ENCODE measurements at regions not wholly inside any gene's neighbourhood (a gene's known extent, or its start where the extent isn't known, plus 50 kb on each side); places are given as distances from the start of the nearest gene placed in this dataset.
A peak's percentile ranks its signal among the peaks of the same experiment; 100 is the strongest.
"Not testable (repeated sequence)": the region's sequence is repeated elsewhere in the genome, so short reads cannot be mapped to it uniquely, and the experiment has no call there.

DNA sequence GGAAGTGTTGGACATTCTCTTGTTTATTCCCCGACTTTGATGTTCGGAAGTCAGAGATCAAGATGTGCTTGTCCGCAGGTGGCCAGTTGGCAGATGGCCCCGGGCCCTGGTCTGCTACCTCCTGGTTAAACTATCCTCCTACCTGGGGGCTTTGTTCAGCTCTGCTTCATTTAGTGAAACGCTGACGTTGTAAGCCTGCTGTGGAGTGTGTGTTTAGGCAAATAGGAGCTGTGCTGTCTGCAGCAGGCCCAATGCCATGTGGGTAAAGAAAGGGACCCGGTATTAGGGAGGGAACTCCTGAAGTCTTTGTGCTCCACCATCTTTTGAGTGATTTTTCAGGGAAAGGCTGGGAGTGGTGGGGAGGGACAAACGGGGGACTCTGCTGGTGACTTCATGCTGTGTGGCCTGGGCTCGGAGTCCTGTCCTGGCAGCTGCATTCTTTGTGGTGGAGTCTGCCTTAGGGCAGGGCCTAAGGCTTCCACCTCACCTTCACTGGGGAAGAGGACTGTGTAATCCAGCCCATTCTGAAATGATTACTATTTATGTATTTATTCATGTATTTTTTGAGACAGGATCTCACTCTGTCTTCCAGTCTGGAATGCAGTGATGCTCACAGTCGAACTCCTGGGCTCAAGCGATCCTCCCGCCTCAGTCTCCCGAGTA, 171.1 kb upstream of the KLF6 start:
- intact Hi-C loops (cut with DNase I, micrococcal nuclease), result no loop called here
- DNase-seq (no peak), ATAC-seq (no peak)

DNA sequence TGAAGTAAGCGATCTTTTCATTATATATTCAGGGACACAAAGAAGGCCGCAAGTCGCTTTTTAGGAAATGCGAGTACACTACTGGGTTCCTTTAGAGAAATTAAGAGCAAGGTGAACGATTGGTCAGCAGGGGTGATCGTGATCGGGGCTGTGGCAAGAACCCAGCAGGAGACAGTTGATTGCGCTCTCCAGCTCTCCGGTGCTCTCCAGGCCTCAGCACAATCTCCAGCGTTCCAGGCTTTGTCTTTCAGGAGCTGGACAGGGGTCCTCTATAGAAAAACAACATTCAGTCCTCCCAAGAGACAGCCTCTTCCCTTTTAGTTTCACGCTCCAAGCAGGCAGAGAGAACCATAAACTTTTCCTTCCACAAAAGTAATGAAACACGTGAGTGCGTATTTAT, 170.5 kb upstream of the KLF6 start:
- intact Hi-C loops (cut with DNase I, micrococcal nuclease), result no loop called here
- ATAC-seq (no peak), DNase-seq (no peak)

DNA sequence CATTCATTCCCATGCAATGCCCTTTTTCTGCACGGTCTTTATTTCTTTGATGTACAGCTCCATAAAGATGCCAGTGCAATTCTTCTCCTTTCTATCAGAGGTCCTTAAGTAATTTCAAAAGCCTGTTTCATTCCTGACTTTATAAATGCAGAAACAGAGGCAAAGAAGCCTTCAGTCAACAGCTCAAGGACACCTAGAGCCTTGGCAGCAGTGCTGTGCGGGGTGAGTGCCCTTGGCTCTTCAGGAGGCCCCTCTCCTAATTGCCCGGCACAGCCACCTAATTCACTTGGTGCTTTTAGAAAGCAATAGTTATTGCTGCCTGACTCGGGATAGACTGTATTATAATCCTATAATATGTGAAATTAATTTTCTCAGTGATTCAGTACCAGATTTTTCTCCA, 169.6 kb upstream of the KLF6 start:
- ATAC-seq (no peak), DNase-seq (no peak)
- intact Hi-C loops (cut with DNase I, micrococcal nuclease), result no loop called here

DNA sequence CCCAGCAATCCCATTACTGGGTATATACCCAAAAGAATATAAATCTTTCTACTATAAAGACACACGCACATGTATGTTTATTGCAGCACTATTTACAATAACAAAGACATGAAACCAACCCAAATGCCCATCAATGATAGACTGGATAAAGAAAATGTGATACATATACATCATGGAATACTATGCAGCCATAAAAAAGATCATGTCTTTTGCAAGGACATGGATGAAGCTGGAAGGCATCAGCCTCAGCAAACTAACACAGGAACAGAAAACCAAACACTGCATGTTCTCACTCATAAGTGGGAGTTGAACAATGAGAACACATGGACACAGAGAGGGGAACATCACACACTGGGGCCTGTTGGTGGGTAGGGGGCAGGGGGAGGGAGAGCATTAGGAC, 169.0 kb upstream of the KLF6 start:
- intact Hi-C loops (cut with DNase I, micrococcal nuclease); DNase-seq; ATAC-seq: not testable (repeated sequence)

DNA sequence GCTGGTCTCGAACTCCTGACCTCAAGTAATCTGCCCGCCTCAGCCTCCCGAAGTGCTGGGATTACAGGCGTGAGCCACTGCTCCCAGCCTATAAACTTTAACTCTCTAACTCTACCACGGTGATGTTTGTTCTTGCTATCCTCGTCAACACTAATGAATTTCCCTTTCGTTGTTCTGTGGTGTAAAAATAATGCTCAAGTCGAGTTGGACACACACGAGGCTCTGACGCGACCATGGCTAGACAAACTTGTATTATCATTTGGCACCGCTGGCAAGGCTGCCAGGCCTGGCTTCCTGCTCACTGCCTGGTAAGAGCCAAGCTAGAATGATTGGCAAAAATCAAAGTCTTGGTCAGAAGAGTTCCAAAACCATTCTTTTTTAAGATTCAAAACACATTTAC, 167.0 kb upstream of the KLF6 start:
- DNase-seq (no peak), ATAC-seq (peak; percentile 48)
- intact Hi-C loops (cut with DNase I, micrococcal nuclease), result no loop called here

DNA sequence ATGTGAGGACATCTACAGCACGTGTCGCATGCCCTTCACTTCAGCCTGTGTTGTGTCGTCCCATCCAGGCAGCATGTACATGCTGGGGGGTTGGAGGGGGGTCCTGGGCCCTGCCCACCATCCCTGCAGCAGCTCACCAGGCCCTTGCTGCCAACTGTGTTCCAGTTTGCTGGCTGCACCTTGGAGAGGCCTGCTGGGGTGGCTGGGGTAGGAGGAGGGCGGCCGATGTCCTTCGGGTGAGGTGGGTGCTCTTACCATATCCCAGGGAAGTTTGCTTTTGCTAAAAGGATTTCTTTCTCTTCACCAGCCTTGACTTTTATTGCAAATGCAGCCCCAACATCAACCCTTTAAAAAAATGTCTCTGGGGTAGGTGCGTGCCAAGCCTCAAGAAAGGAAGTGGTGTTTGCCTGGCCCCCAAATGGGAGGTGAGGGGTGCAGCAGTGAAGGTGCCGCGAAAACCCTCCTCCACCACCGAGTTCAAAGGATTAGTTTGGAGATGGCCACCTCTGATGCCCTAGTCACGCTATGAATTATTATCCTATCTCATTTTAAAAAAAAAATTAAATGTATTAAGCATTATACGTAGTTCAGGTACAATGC, 165.8 kb upstream of the KLF6 start:
- intact Hi-C loops (cut with DNase I, micrococcal nuclease), result no loop called here
- ATAC-seq (no peak), DNase-seq (no peak)

DNA sequence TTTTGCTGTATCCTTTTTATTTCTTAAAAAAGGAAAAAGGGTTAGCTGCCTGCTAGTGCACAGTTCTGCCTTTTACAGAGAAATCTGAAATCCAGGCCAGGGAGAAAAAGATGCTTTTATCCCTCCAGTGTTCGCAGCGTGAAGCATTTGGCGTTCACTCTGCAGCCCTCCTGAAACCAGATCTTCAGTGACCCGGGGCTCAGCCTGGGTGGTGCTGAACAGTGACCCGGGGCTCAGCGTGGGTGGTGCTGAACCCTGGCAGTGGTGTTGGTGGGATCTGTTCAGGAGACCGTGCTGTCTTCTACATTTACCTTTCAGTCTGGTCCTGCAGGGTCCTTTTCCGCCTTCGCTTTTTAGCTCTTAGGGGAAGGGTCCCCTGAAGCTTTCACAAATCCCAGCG, 164.7 kb upstream of the KLF6 start:
- intact Hi-C loops (cut with DNase I, micrococcal nuclease), result no loop called here
- ATAC-seq (no peak), DNase-seq (no peak)

DNA sequence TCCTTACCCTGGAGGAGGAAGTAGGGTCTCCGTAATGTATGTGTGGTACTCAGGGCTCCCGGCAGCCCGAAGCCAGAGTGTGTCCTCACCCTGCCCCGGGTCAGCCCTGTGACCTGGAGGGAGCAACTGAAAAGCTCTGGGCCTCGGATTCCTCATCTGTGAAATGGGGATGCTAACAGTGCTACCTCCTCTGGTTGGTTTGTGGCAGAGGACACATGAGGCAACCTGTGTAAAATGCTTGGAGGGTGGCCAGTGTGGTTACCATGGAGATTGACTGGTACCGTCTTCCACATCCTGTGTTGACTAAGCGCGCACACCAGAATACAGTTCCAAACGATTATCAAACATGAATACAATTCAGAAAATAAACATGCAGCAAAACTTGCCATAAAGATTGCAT, 163.8 kb upstream of the KLF6 start:
- peak; percentile 50 for ATAC-seq
- peak; percentile 45 to 50 for DNase-seq
- intact Hi-C loops (cut with DNase I, micrococcal nuclease), result no loop called here

DNA sequence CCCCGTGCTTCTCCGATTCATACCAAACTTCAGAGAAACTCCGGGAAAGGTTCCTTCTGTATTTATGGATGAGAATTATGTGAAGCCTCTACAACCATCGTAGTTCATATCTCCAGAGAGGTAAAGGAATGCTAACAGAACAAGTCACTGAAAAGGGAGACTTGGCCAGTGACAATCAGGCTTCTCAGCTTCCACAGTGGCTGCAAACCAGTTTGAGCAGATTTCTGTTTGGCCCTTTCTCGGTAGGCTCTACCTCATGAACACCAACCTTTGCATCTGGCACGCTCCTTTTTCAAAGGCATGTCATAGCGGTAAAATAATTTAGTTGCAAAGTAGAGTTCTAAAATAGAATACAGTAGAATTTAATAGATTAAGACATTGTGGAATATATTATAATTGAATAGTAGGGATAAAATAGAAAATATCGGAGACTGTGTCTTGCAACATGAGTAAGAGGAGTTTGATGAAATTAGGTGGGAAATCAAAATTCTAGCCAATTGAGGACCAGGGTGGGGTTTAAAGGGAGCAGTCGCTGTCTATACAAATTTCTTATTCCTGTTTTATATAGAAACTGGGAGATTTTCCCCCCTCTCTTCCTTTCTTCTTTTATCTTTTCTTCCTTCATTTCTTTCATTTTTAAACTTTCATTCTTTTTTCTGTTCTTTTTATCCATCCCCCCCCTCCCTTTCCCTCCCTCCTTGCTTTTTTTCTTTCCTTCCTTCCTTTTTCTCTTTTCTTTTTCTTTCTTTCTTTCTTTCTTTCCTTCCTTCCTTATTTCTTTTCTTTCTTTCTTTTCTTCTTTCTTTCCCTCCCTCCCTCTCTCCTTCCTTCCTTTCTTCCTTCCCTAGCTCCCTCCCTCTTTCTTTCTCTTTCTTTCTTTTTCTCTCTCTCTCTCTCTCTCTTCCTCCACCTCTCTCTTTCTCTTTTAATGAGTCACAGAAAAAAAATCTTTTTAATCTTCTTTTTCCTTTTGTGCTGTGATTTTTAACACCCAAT, 161.5 kb upstream of the KLF6 start:
- intact Hi-C loops (cut with DNase I, micrococcal nuclease), result no loop called here
- DNase-seq (peak in 1 of 2 donors; percentile 9), ATAC-seq (peak; percentile 34)

DNA sequence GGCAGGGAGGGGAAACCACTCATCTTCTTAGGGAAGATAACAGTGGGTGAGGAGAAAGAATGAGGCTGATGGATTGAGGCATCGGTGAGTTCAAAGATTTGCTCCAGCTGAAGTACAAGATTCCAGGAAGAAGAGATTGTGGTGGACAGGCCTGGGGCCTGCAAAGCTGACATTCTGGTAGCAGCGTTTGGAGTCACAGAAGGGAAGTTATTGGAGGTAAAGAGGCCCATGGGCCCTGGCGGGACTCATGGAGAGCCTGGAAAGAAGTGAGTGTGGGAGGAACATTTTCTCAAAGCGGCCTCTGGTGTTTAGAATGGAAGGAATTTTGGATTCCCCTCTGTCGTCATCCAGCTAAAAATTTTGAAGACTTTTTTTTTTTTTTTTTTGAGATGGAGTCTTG, 160.0 kb upstream of the KLF6 start:
- DNase-seq (peak in 1 of 2 donors; percentile 17), ATAC-seq (no peak)
- intact Hi-C loops (cut with DNase I, micrococcal nuclease), result no loop called here

DNA sequence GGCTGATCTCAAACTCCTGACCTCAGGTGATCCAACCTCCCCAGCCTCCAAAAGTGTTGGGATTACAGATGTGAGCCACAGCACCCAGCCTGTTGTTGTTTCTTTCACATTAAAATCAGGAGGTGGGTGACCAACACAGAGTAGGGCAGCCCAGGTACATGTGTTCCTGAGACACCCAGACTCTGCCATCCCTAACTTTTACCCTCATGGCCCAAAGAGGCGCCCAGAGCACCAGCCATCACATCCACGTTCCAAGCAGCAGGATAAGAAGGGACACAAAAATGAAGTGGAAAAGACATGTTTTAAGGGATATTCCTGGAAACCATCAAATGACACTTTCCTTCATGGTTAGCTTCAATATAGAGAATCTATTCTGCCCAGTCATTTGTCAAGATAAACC, 159.6 kb upstream of the KLF6 start:
- intact Hi-C loops (cut with DNase I, micrococcal nuclease), result no loop called here
- DNase-seq (peak in 1 of 2 donors; percentile 15), ATAC-seq (no peak)

DNA sequence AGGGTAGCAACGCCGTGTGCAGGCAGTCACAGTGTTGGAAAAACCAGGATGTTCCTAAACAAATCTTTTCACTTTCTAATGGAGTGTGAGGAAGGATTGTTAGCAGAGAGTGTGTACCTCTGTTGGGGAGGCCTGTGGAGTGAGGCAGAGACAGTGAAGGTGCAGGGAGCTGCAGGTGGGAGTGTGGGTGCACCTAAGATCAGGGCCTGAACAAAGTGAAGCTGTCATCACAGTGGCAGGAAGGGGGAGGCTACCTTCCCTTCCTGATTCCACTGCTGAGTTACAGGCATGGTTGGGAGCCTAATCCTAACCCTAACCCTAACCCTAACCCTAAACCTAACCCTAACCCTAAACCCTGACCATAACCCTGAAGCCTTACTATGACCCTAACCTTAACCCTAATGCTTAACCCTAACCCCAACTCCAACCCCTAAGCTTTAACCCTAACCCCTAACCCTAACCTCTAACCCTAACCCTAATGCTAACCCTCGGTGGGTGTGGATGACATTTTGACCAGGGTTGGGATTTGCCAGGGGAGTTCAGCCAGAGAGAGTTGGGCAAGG, 158.8 kb upstream of the KLF6 start:
- no peak for ATAC-seq
- DNase-seq, result peak in 1 of 2 donors; percentile 5
- intact Hi-C loops (cut with DNase I, micrococcal nuclease), result no loop called here

DNA sequence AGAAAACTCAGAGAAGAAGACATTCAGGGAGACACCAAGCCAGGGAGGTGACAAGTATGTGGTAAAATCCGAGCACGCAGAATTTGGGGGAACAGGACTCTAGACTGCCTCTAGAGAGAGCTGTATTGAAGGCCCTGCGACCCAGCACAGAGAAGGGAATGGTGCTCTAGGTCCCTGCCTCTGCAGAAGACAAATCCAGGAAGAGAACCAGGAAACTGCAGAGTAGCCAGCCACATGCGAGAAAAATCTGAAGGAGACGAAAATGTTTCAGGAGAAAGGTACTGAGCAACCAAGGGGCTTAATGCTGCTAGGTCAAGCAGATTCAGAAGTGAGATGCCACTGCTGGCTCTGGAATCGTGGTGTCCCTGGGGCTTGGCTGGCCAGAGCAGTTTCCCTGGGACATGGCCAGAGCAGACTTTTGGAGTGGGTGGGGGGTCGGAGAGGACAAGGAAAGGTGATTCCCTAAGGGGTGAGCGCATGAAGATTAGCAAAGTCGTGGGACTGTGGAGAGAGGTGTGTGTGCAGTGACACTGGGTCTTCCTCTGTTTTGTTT, 158.0 kb upstream of the KLF6 start:
- intact Hi-C loops (cut with DNase I, micrococcal nuclease), result no loop called here
- no peak for ATAC-seq

DNA sequence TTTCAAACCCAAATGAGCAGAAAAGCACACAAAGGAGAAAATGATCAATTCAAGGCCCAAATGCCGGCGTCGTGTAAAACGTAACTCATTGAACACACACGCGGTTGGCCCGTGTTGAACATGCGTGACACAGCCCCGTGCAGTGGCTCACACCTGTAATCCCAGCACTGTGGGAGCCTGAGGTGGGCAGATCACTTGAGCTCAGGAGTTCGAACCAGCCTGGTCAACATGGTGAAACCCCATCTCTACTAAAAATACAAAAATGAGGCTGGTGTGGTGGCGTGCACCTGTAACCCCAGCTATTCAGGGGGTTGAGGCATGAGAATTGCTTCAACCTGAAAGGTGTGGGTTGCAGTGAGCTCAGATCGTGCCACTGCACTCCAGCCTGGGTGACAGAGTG, 156.7 kb upstream of the KLF6 start:
- DNase-seq, result peak in 1 of 2 donors; percentile 24
- no peak for ATAC-seq
- intact Hi-C loops (cut with DNase I, micrococcal nuclease), result no loop called here

More for the DNA sequence above, 158.0 kb upstream of the KLF6 start:
- DNase-seq, result peak in 1 of 2 donors; percentile 23

DNA sequence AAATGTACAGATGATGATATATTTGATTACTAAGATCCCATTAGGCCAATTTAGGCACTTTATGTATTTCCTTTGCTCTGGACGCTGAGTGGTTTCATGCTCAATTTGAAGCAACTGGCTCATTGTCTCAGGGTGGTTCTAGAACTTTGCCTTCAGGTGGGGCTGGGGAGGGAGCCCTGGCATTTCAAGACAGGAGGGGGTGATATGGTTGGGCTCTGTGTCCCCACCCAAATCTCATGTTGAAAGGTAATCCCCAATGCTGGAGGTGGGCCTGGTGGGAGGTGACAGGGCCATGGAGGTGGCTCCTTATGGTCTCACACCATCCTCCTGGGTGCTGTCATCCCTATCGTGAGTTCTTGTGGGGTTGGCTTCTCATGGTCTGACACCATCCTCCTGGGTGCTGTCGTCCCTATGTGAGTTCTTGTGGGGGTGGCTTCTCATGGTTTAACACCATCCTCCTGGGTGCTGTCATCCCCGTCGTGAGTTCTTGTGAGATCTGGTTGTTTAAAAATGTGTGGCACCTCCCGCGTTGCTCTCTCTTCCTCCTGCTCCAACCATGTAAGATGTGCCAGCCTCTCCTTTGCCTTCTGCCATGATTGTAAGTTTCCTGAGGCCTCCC, 151.5 kb upstream of the KLF6 start:
- ATAC-seq (peak; percentile 75), DNase-seq (peak; percentile 45 to 61)
- intact Hi-C loops (cut with DNase I, micrococcal nuclease), result no loop called here

DNA sequence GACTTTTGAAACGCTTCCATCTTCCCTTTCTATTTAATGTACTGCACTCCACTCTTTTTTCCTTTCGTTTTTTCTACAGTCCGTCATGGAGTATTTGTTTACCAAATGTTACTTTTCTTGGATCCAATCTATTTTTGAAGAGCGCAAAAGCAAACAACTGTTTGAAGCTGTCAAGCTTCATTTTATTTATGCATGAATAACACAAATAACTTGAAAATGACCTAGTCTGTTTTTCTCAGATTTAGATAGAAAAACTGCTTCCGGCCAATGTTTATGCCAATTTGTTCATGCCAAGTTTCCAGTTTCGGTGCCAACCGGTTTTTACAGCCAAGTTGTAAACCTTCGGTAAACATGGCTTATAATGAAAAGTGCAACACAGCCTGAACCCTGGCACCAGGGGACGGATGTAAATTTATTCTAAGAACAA, 150.9 kb upstream of the KLF6 start:
- intact Hi-C loops (cut with DNase I, micrococcal nuclease), result no loop called here
- DNase-seq, result peak; percentile 71 to 75
- ATAC-seq, result peak; percentile 91

DNA sequence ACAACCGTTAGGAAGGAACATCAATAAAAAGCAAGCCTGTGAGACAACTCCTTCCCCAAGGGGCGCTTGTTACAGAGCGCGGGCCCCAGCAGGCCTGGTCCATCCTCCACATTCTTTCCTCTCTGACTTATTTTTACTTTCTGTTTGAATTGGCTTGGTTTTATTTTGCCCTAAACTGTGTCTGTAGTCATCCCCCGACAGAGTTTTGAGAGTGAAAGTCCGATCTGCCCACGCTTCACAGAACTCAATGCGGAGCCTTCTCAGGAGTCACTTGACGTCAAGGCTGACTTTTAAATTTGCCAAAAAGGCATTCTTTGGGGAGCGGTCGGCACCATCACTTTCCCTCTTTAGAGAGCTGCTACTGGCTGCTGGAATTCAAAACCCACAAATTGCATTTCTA, 150.1 kb upstream of the KLF6 start:
- intact Hi-C loops (cut with DNase I, micrococcal nuclease), result no loop called here
- ATAC-seq (peak; percentile 13), DNase-seq (no peak)

DNA sequence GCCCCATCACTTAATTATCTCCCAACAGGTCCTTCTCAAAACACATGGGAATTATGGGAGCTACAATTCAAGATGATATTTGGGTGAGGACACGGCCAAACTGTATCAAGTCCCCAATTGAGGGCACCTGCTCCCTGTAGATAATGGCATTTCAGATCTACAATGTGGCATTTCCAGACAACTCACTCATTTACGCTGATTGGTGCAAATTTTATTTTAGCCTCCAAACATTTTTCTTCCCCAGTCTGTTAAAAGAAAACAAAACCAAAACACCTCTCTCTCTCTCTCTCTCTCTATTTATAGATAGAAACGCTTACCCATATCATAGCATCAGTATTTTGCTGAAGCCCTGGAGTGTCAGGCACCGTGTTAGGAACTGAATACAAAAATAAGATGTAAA, 148.7 kb upstream of the KLF6 start:
- no peak for DNase-seq
- intact Hi-C loops (cut with DNase I, micrococcal nuclease), result no loop called here
- ATAC-seq, result no peak
